CD4-positive, alpha-beta T cell treated with Interleukin-17A for 4 hours (primary cell): ENCODE measurements at regions not wholly inside any gene's neighbourhood (a gene's known extent, or its start where the extent isn't known, plus 50 kb on each side); places are given as distances from the start of the nearest gene placed in this dataset.
"Not testable (repeated sequence)": the region's sequence is repeated elsewhere in the genome, so short reads cannot be mapped to it uniquely, and the experiment has no call there.

ENCODE experiments used
- DNase-seq: peaks from one replicate; pipeline ENCODE4 v3.0.0-alpha.2; 2020; ENCODE audit warnings: mixed read lengths

DNA sequence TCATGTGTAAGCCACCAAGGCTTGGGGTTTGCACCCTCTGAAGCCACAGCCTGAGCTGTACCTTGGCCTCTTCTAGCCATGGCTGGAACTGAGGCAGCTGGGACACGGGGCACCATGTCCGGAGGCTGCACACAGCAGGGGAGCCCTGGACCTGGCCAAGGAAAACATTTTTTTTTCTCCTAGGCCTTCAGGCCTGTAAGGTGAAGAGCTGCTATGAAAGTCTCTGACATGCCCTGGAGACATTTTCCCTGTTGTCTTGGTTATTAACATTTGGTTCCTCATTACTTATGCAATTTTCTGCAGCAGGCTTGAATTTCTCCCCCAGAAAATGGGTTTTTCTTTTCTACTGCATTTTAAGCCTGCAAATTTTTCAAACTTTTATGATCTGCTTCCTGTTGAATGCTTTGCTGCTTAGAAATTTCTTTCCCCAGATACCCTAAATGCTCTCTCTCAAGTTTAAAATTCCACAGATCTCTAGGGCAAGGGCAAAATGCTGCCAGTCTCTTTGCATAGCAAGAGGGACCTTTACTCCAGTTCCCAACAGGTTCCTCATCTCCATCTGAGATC lies 295.8 kb downstream of the LTN1 start:
- DNase-seq = no peak

DNA sequence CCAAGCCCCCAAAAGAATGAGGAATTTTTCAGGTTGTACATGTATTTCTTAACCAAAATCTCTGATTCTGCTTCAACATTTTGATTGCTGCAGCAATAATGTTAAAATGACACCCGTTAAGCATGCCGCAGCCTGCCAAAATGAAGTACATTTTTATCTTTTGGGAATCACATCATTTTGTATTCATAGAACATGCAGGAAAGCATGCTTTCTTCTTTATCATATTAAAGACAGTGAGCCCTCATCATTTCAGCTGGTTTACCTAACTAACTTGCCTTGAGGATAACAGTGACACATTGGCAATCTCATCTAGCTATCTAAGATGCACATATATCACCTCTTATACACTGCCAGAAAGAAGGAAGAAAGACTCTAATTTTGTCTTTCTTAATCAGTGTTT lies 299.2 kb downstream of the LTN1 start:
- DNase-seq = no peak

- DNase-seq = no peak
Measured at GRCh38 chr21:28690196-28690595, 302.5 kb downstream of the LTN1 start.

GRCh38 chr21:28688381-28688780 lies 304.3 kb downstream of the LTN1 start:
- DNase-seq = no peak

DNA sequence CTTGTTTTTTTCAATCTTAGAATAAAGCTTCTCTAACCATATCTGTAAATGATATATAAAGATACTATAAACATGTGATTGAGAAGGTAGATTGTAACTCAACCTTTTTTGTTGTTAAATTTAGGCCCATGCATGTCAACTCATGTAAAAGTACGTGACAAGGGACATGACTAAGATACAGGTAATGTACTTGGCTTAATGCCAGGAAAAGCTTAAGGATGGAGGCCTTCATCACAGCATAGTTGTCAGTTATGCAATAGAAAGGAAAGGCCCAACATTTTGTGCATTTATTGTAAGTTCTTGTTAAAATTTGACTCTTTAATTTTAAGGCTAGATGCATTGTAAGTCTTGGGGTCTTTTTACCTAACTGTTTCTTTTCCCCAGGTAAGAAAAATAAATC lies 305.1 kb downstream of the LTN1 start:
- DNase-seq = no peak

DNA sequence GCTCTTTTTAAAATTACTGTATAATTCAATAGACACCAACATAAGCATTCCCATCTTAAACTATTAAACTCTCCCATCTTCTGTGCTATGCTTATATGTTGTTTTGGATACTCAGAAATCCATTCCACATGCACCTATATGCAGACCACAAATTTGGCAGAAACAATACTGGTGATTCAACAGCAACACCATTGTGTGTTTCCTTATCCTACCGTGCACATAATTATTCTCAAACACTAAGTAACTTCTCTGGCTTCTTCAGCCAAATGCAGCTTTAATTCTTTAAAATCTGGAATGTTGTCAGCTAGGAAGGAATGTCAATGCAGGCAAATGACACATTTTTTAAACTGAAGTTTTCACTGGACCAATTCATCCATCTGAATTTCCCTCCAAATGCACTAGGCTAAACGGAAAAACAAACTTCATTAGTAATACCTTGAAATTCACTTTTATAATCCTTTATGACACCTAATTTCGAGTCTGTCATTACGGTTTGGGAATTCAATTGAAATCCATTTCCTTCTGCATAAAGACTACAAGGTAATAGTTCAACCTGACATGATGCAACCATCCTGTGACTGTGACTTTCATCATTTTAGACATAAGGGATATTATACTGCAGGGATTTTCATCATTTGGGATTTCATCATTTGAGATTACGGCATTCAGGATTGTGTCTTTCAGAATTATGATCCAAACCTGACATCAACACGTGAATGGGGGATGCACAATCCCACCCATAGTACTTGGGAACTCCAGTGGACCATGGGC lies 308.5 kb downstream of the LTN1 start:
- no peak for DNase-seq

DNA sequence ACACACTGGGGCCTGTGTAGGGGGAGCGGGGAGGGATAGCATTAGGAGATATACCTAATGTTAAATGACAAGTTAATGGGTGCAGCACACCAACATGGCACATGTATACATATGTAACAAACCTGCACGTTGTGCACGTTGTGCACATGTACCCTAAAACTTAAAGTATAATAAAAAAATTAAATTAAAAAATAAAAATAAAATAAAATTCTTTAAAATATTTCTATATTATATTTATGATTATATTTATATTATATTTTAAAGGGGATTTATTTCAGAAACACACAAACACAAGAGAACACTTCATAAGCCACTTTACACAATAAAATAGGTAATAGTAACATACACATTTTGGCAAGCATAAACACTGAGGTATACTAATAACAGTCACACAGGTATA lies 309.8 kb downstream of the LTN1 start:
- not testable (repeated sequence) for DNase-seq

DNA sequence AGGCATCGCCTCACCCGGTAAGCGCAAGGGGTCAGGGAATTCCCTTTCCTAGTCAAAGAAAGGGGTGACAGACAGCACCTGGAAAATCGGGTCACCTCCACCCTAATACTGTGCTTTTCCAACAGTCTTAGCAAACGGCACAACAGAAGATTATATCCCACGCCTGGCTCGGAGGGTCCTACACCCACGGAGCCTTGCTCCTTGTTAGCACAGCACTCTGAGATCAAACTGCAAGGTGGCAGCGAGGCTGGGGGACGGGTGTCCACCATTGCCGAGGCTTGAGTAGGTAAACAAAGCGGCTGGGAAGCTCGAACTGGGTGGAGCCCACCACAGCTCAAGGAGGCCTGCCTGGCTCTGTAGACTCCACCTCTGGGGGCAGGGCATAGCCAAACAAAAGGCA lies 315.6 kb downstream of the LTN1 start:
- not testable (repeated sequence) for DNase-seq

DNA sequence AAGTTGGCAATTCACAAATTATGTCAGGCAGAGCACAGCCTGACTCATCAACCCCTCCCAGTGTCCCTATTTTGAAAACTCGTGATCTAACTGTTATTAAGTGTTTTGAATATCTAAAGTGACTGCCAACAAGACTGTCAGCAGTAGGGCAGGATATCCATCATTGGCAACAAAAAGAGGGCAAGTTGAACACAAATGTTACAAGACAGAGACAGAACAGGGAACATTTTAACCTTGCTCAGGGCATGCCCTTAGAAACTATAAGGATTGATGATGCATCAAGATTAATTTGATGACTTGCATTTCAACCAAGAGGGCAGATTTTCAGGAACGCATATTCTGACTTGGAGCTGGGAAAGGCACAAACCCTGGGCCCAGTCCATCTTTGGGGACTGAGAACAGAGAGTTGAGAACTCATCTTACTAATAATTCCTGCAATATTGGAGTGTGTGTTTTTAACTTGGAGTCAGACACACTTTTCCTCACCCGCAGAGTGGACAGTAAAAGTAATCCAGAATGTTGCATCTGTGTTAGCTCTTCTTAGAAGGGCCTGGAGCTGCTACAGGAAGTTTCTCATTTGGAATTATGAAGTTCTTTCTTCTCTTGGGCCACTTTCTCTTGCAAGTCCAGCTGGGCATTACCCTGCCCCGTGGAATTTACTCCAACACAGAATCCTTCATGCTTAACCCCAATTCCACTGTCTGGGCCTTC lies 317.2 kb downstream of the LTN1 start:
- DNase-seq = no peak

- DNase-seq = no peak
Measured at GRCh38 chr21:28674763-28675162, 317.9 kb downstream of the LTN1 start.

GRCh38 chr21:28671549-28672195 lies 321.0 kb downstream of the LTN1 start:
- DNase-seq = no peak

- DNase-seq = no peak
Measured at GRCh38 chr21:28669971-28670653, 322.6 kb downstream of the LTN1 start.

GRCh38 chr21:28669321-28669720 lies 323.4 kb downstream of the LTN1 start:
- no peak for DNase-seq

DNA sequence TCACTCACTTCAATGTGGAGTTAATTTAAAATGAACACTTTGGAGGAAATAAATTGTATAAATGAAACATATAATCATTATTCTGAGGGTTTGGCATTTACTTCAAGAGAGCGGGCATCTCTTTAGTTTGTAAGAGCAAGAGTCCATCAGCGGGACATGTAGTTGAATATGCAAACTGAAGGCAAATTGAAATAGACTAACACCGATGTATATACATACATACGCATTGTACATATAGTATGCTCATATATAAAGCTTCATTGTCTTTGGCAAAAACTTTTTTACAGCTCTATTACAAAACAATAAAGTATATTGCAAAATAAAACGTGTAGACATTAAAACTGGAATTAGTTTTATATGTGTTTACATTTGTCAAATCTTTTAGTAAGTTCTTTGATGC lies 328.9 kb downstream of the LTN1 start:
- no peak for DNase-seq

DNA sequence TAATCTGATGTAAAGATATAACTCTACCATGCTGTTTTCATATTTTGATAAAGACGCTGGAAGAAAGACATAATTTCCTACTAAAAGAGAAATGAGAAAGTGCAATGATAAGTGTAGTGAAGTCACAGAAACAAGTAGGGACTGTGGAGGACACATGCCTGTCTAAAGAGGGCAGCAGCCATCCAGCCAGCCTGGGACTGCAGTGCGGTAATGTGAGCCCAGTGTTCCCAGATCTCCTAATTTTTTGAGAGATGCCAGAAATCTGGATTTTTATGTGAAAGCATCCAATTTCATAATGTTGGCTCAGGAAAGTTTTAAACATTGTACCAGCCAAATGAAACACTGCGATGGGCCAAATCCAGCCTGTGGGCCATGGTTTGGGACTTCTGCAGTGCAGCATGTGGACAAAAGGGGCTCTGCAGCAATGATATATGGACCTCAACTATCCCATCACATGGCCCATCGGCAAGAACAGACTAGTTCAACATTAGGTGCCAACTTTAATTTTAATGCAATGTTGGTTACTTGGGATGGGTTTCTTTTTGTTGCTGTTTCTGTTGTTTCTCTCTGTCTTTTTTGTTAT lies 329.5 kb downstream of the LTN1 start:
- DNase-seq = no peak

- no peak for DNase-seq
Measured at GRCh38 chr21:28657566-28657965, 335.1 kb downstream of the LTN1 start.

DNA sequence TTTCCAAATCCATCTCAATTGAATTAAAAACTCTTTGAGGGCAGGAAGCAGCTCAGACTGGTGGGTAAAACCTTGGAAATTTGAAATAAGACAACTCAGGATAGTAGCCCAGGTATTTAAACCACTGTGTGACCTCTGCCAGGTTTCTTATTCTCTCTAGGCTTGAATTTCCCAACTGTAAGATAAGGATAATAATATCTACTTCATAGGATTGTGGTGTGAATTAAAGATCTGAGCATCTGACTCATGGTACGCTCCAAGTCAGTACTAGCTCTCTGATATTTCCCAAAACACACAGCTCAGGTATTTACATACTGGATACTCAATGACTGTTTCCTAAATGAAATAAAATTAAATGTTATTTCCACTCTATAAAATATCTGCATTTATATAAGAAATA lies 337.2 kb downstream of the LTN1 start:
- no peak for DNase-seq

DNA sequence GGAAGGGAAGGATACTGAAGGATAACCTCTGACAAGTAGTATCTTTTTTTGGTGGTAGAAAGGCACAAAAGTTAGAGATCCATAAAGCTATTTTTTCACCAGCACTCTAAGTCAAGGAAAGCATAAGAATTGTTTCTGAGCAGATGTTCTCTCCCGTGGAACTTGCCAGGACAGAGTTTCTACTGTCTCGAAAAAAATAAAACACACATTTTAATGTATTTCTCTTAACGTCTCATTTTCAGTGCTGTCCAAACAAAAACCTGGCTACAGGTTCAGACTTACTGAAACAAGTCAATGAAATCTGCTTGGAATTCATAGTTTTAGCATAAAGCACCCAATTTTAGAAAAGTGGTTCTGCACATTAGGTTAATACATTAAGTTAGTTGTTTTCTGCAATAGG lies 338.3 kb downstream of the LTN1 start:
- no peak for DNase-seq

DNA sequence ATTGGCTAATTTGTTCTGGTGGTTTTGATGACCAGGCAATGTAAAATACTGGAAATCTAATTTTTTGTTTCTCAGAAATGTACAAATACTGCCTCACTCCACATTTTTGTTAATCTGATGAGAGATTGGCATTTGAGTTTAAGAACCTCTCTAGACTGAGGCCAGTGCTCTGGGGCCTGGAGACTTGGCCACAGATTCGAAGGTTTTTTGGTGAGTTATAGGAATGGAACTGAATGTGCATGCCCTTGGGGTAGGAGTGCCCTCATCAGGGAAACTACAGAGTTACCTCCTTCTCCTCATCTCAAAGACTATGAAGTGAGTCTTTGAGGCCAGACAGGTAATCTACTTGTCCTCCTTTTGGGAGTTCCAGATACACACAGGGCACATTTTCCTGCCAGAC lies 347.9 kb downstream of the LTN1 start:
- no peak for DNase-seq

GRCh38 chr21:28642891-28643290 lies 349.8 kb downstream of the LTN1 start:
- no peak for DNase-seq

DNA sequence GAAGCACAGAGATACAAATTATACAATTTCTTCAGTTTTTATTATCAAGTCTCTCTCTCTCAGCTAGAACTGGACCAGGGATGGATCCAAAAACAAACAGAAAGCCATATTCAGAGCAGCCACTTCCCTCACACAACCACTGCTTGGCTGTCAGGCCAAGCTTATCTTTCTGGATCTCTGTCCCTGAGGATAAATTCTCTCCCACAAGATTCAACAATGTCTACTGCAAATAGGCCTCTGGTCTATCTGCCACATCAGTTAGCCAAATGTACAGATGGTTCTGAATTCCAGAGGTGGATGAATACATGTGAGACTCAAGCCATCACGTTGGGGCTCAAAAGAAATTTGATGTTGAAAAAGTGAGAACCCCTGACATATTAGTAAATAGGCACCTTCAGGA lies 350.9 kb downstream of the LTN1 start:
- DNase-seq = no peak

- no peak for DNase-seq
Measured at GRCh38 chr21:28640326-28640725, 352.4 kb downstream of the LTN1 start.

DNA sequence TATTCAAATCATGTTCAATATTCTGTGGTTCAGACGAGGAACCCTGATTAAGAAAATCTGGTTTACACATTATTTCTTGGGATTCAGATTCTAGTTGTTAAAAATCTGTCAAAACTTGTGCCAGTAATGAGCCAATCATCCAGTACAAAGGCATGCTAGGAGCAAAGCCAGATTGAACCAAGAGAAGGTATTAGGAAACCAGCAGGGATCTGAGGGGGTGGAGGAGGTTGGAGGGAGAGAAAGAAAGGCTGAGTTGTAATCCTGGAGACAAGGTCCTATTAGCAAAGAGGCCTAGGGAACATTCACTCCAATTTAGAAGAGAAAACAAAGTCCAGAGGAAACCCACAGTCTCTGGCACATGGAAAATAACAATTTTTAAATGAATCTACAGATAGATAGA lies 352.9 kb downstream of the LTN1 start:
- DNase-seq = no peak
